Activated CD8-positive, alpha-beta memory T cell treated with anti-CD3 and anti-CD28 coated beads, Interleukin-2, amount 50 U/mL, for 24 hours (primary cell): ENCODE measurements at regions not wholly inside any gene's neighbourhood (a gene's known extent, or its start where the extent isn't known, plus 50 kb on each side); places are given as distances from the start of the nearest gene placed in this dataset.

Experiments used
- DNase-seq: peaks from one replicate; pipeline ENCODE4 v3.0.0-alpha.2; 2020; ENCODE audit errors: extremely low read depth

GRCh38 chr1:185645686-185646085 is 88.5 kb upstream of the HMCN1 start:
- DNase-seq, result no peak

- DNase-seq, result no peak
Observed at GRCh38 chr1:185645162-185645640, 89.0 kb upstream of the HMCN1 start.

- no peak for DNase-seq
Observed at GRCh38 chr1:185644531-185644930, 89.7 kb upstream of the HMCN1 start.

GRCh38 chr1:185636848-185637247 is 97.3 kb upstream of the HMCN1 start:
- no peak for DNase-seq

GRCh38 chr1:185634704-185635103 is 99.5 kb upstream of the HMCN1 start:
- no peak for DNase-seq

- no peak for DNase-seq
Observed at GRCh38 chr1:185632659-185633423, 101.3 kb upstream of the HMCN1 start.

- DNase-seq, result no peak
Observed at GRCh38 chr1:185631843-185632242, 102.3 kb upstream of the HMCN1 start.

- DNase-seq, result no peak
Observed at GRCh38 chr1:185627761-185628501, 106.3 kb upstream of the HMCN1 start.

GRCh38 chr1:185627171-185627570 is 107.0 kb upstream of the HMCN1 start:
- no peak for DNase-seq

- no peak for DNase-seq
Observed at GRCh38 chr1:185626344-185626743, 107.8 kb upstream of the HMCN1 start.

GRCh38 chr1:185610954-185611353 is 123.2 kb upstream of the HMCN1 start:
- no peak for DNase-seq

GRCh38 chr1:185608177-185608576 is 126.0 kb upstream of the HMCN1 start:
- no peak for DNase-seq

GRCh38 chr1:185603158-185603557 is 131.0 kb upstream of the HMCN1 start:
- no peak for DNase-seq

- DNase-seq, result no peak
Observed at GRCh38 chr1:185601189-185601588, 133.0 kb upstream of the HMCN1 start.

GRCh38 chr1:185600641-185601040 is 133.6 kb upstream of the HMCN1 start:
- DNase-seq, result no peak

GRCh38 chr1:185598332-185598731 is 135.9 kb upstream of the HMCN1 start:
- no peak for DNase-seq

- DNase-seq, result peak; percentile 7
Observed at GRCh38 chr1:185595835-185596667, 138.1 kb upstream of the HMCN1 start.

- DNase-seq, result no peak
Observed at GRCh38 chr1:185594786-185595410, 139.3 kb upstream of the HMCN1 start.

GRCh38 chr1:185593271-185593670 is 140.9 kb upstream of the HMCN1 start:
- DNase-seq, result no peak

- DNase-seq, result no peak
Observed at GRCh38 chr1:185585770-185586169, 148.4 kb upstream of the HMCN1 start.

- no peak for DNase-seq
Observed at GRCh38 chr1:185581961-185582725, 152.0 kb upstream of the HMCN1 start.
